Upper lobe of left lung (tissue), 6 donors: ENCODE measurements at regions not wholly inside any gene's neighbourhood (a gene's known extent, or its start where the extent isn't known, plus 50 kb on each side); places are given as distances from the start of the nearest gene placed in this dataset.
"Not testable (repeated sequence)": the region's sequence is repeated elsewhere in the genome, so short reads cannot be mapped to it uniquely, and the experiment has no call there.

Experiments
- ATAC-seq, 2 donors: fragments of 200-7000 bp; cut with Tn5 transposase; one replicate each; pipeline ENCODE4 v1.9.1; 2022; ENCODE audit warnings: mild to moderate bottlenecking in 2 of 2, moderate library complexity in 2 of 2; ENCODE audit not compliant: low FRiP score in 2 of 2
- DNase-seq, 2 donors: peaks; one replicate each; pipeline ENCODE4 v3.0.0-alpha.2; 2019 to 2020
- H3K27ac ChIP-seq, 4 donors: fragments of 200-600 bp; sonication (generic); one replicate each; pipeline ENCODE4 v1.5.1; 2016 to 2019
- H3K27me3 ChIP-seq, 4 donors: fragments of 200-600 bp; sonication (generic); one replicate each; pipeline ENCODE4 v1.5.1; 2017 to 2019
- H3K36me3 ChIP-seq, 4 donors: fragments of 200-600 bp; sonication (generic); one replicate each; pipeline ENCODE4 v1.5.1; 2016 to 2019
- H3K4me1 ChIP-seq, 4 donors: fragments of 200-600 bp; sonication (generic); one replicate each; pipeline ENCODE4 v1.5.1; 2018 to 2019
- H3K4me3 ChIP-seq, 4 donors: fragments of 200-600 bp; sonication (generic); one replicate each; pipeline ENCODE4 v1.5.1; 2017 to 2019; ENCODE audit warnings: mild to moderate bottlenecking in 2 of 4, moderate library complexity in 1 of 4
- H3K9me3 ChIP-seq, 4 donors: fragments of 200-600 bp; sonication (generic); one replicate each; pipeline ENCODE4 v1.5.1; 2018 to 2019
- CTCF ChIP-seq, 6 experiments: fragments of 450-650 bp in 4 of 6; fragments of 200-600 bp in 2 of 6; sonication (generic) in 2 of 6; IDR thresholded peaks; one replicate each; pipeline ENCODE4 v1.5.1; 2016 to 2019; ENCODE audit warnings: antibody characterized with exemption in 6 of 6
- EP300 ChIP-seq, 4 donors: sonication (generic); formaldehyde crosslinking; IDR thresholded peaks; one replicate each; pipeline ENCODE4 v1.5.1; 2017; ENCODE audit warnings: antibody characterized with exemption in 4 of 4, control low read depth in 2 of 4
- POLR2A ChIP-seq, 4 donors: fragments of 450-650 bp; IDR thresholded peaks; one replicate each; pipeline ENCODE4 v1.5.1; 2016 to 2017; ENCODE audit warnings: antibody characterized with exemption in 4 of 4, mild to moderate bottlenecking in 2 of 4
- POLR2AphosphoS5 ChIP-seq, 2 donors: sonication (generic); formaldehyde crosslinking; IDR thresholded peaks; one replicate each; pipeline ENCODE4 v1.5.1; 2017; ENCODE audit warnings: antibody characterized with exemption in 2 of 2
- WGBS, 2 donors: methylation state at CpG; one replicate each; pipeline ENCODE4 v1.1.5; 2017 to 2018; 5-methylcytosine and 5-hydroxymethylcytosine counted together
- small RNA-seq, 4 donors: library from RNA; depleted of rRNA; stranded (forward); fragments of <200 nt; gene quantifications; one replicate each; pipeline ENCODE3, GENCODE V24; 2016
- donor health status: DM: no; HTN: no; CAD: no; lungs with moderate emphysema.
- donor health status: DM: no; HTN: yes; CAD: no; lungs with severe emphysema.

GRCh38 chrX:142295190-142295589, 90.1 kb upstream of the MAGEC2 start:
- TF ChIP-seq POLR2AphosphoS5 (IDR thresholded peaks at IDR 0.05) (no peak), POLR2A (IDR thresholded peaks at IDR 0.05) (no peak), CTCF (IDR thresholded peaks at IDR 0.05) (no peak), EP300 (IDR thresholded peaks at IDR 0.05) (no peak)
- Histone ChIP-seq H3K9me3 (no peaks in the 10 kb centered on the region), H3K4me1 (no peaks in the 10 kb centered on the region), H3K27me3 (no peaks in the 10 kb centered on the region), H3K27ac (no peak overlapping the region), H3K4me3 (no peak overlapping the region), H3K36me3 (no peaks in the 10 kb centered on the region)
- DNase-seq = no peak
- ATAC-seq = no peak
- 70 to 72% methylated on average over 3 of the region's 3 CpGs for WGBS, 2 donors

DNA sequence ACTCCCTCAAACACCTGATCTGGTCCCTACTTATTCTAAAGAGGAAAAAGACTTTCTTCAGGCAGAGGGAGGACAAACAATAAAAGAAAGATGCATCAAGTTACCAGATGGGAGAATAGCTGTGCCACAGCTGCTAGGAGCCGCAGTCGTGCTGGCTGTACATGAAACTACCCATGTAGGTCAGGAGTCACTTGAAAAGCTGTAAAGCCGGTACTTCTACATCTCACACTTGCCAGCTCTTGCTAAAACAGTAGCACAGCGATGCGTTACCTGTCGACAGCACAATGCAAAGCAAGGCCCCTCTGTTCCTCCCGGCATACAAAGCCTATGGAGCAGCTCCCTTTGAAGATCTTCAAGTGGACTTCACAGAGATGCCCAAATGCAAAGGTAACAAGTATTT, 65.1 kb upstream of the MAGEC2 start:
- DNase-seq, H3K4me1 ChIP-seq, H3K4me3 ChIP-seq, H3K27ac ChIP-seq, ATAC-seq, H3K36me3 ChIP-seq, H3K9me3 ChIP-seq, H3K27me3 ChIP-seq: not testable (repeated sequence)
- WGBS, 2 donors = 58 to 80% methylated on average over 2 to 7 of the region's 7 CpGs

DNA sequence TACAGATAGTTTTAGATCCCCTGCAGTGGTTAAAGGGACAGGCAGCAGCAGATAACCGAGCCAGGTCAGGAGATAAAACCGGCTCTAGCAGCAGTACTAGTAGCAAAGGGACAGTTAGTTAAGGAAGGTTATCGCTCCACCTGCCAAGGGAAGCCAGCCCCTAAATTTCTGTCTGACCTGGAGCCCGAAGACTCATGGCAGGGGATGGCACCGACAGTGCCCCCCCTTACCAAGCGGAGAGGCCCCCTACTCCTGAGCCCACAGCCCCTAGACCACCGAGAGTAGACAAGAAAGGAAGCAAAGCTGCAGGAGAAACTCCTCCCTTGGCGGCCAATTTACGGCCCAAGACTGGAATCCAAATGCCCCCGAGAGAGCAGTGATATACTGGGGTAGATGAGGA, 61.3 kb upstream of the MAGEC2 start:
- Histone ChIP-seq H3K36me3 (no peaks in the 10 kb centered on the region), H3K9me3 (no peaks in the 10 kb centered on the region), H3K4me1 (no peaks in the 10 kb centered on the region), H3K27me3 (no peaks in the 10 kb centered on the region), H3K4me3 (no peak overlapping the region), H3K27ac (no peak overlapping the region)
- no peak for TF ChIP-seq POLR2A (IDR thresholded peaks at IDR 0.05)
- TF ChIP-seq EP300 (IDR thresholded peaks at IDR 0.05) = no peak
- no peak for TF ChIP-seq POLR2AphosphoS5 (IDR thresholded peaks at IDR 0.05)
- TF ChIP-seq CTCF (IDR thresholded peaks at IDR 0.05) = no peak
- no peak for ATAC-seq
- DNase-seq = no peak
- 84 to 100% methylated on average over 1 to 10 of the region's 10 CpGs for WGBS, 2 donors

DNA sequence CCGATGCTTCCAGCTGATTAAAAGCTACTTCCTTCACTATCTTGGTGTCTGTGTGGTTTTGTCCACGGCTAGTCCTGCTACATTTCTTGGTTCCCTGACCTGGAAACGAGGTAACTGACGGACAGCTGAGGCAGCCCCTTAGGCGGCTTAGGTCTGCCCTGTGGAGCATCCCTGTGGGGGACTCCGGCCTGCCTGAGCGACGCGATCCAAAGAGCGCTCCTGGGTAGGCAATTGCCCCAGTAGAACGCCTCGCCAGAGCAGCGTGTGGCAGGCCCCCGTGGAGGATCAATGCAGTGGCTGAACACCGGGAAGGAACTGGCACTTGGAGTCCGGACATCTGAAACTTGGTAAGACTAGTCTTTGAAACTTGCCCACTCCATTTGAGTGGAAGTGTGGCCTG, 60.5 kb upstream of the MAGEC2 start:
- ATAC-seq, H3K27ac ChIP-seq, H3K9me3 ChIP-seq, H3K36me3 ChIP-seq, H3K4me1 ChIP-seq, H3K4me3 ChIP-seq, H3K27me3 ChIP-seq: not testable (repeated sequence)
- DNase-seq = peak in 1 of 2 donors; percentile 25
- 90 to 96% methylated on average over 4 to 16 of the region's 16 CpGs for WGBS, 2 donors

- WGBS, 2 donors = 48 to 70% methylated on average over 2 to 3 of the region's 3 CpGs
- TF ChIP-seq EP300 (IDR thresholded peaks at IDR 0.05) (no peak), CTCF (IDR thresholded peaks at IDR 0.05) (no peak), POLR2A (IDR thresholded peaks at IDR 0.05) (no peak), POLR2AphosphoS5 (IDR thresholded peaks at IDR 0.05) (no peak)
- no peaks in the 10 kb centered on the region for H3K9me3 ChIP-seq
- no peak overlapping the region for H3K4me3 ChIP-seq
- H3K27ac ChIP-seq = no peak overlapping the region
- no peaks in the 10 kb centered on the region for H3K36me3 ChIP-seq
- H3K4me1 ChIP-seq = no peaks in the 10 kb centered on the region
- H3K27me3 ChIP-seq = no peaks in the 10 kb centered on the region
- DNase-seq (no peak), ATAC-seq (no peak)
Observed at GRCh38 chrX:142256935-142257334, 51.8 kb upstream of the MAGEC2 start.

Small RNAs in the stretch of these regions (small RNA-seq; reads per million reads assigned to genes)
- gene RNA5SP516 = 0 reads per million in 4 donors
